ENCODE measurements at regions not wholly inside any gene's neighbourhood (a gene's known extent, or its start where the extent isn't known, plus 50 kb on each side); places are given as distances from the start of the nearest gene placed in this dataset.

GRCh38 chr11:87675993-87676392, 499.2 kb downstream of the RAB38 start:
- Mint-ChIP-seq H3K27ac (no peak overlapping the region; a peak in 1 of 7 replicates), H3K36me3 (ENCODE audit: insufficient read depth in 1 of 3, low read depth in 3 of 3) (no peaks in the 10 kb centered on the region), H3K9me3 (no peaks in the 10 kb centered on the region), H3K27me3 (ENCODE audit: low read depth) (no peaks in the 10 kb centered on the region), H3K4me1 (no peaks in the 10 kb centered on the region), H3K4me3 (no peak overlapping the region)
- no peak overlapping the region for H3K56ac ChIP-seq (ENCODE audit: insufficient read length, low read depth, low read length)
- no peak overlapping the region for H4K5ac ChIP-seq (ENCODE audit: insufficient read length, low read depth, low read length)
- H3K9me3 ChIP-seq (ENCODE audit: control insufficient read depth, low read depth, low read length) = no peaks in the 10 kb centered on the region
- H2AFZ ChIP-seq (ENCODE audit: low read length) = no peak overlapping the region
- no peaks in the 10 kb centered on the region for H3K79me1 ChIP-seq (ENCODE audit: insufficient read depth, low read depth, low read length, poor library complexity, severe bottlenecking)
- no peaks in the 10 kb centered on the region for H3K79me2 ChIP-seq (ENCODE audit: insufficient read depth, low read length)
- H3K27ac ChIP-seq (ENCODE audit: insufficient read length, low read depth, low read length) = no peak overlapping the region
- no peak overlapping the region for H3K9ac ChIP-seq (ENCODE audit: extremely low read depth, insufficient read length, low read length)
- no peak overlapping the region for H3K4me2 ChIP-seq (ENCODE audit: insufficient read depth, insufficient read length, low read length)
- H3K23ac ChIP-seq (ENCODE audit: insufficient read length, low read depth, low read length) = no peak overlapping the region
- H2BK120ac ChIP-seq (ENCODE audit: low read depth, low read length, poor library complexity, severe bottlenecking) = no peak overlapping the region
- H3K18ac ChIP-seq (ENCODE audit: insufficient read length, low read depth, low read length) = no peak overlapping the region
- DNase-seq = no peak
- H3K4me1 ChIP-seq (ENCODE audit: insufficient read depth, low read length) = no peaks in the 10 kb centered on the region
- H2AK5ac ChIP-seq (ENCODE audit: insufficient read length, low read length) = no peak overlapping the region
- no peak overlapping the region for H2BK5ac ChIP-seq (ENCODE audit: insufficient read length, low read length)
- TF ChIP-seq, protein P1, sequence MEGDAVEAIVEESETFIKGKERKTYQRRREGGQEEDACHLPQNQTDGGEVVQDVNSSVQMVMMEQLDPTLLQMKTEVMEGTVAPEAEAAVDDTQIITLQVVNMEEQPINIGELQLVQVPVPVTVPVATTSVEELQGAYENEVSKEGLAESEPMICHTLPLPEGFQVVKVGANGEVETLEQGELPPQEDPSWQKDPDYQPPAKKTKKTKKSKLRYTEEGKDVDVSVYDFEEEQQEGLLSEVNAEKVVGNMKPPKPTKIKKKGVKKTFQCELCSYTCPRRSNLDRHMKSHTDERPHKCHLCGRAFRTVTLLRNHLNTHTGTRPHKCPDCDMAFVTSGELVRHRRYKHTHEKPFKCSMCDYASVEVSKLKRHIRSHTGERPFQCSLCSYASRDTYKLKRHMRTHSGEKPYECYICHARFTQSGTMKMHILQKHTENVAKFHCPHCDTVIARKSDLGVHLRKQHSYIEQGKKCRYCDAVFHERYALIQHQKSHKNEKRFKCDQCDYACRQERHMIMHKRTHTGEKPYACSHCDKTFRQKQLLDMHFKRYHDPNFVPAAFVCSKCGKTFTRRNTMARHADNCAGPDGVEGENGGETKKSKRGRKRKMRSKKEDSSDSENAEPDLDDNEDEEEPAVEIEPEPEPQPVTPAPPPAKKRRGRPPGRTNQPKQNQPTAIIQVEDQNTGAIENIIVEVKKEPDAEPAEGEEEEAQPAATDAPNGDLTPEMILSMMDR (conservative IDR thresholded peaks at IDR 0.05) = no peak
- H2BK12ac ChIP-seq (ENCODE audit: insufficient read length, low read depth, low read length) = no peak overlapping the region
- H2BK15ac ChIP-seq (ENCODE audit: low read depth, low read length) = no peak overlapping the region
- H2BK20ac ChIP-seq (ENCODE audit: low read depth, low read length, poor library complexity, severe bottlenecking) = no peak overlapping the region
- H3T11ph ChIP-seq (ENCODE audit: low read length) = no peak overlapping the region
- H4K8ac ChIP-seq (replicated peaks; ENCODE audit: insufficient read length, low read depth, low read length) = no peak overlapping the region
- H3K4ac ChIP-seq (ENCODE audit: low read depth, low read length) = no peak overlapping the region
- no peak overlapping the region for H4K91ac ChIP-seq (ENCODE audit: insufficient read length, low read depth, low read length)
- H3K27me3 ChIP-seq (ENCODE audit: insufficient read depth, low read length) = no peaks in the 10 kb centered on the region
- no peak overlapping the region for H3K14ac ChIP-seq (ENCODE audit: insufficient read depth, low read length)
- no peaks in the 10 kb centered on the region for H4K20me1 ChIP-seq (ENCODE audit: control insufficient read depth, insufficient read depth, insufficient read length)
- WGBS (ENCODE audit: extremely low coverage, insufficient read length, low lambda C conversion rate) = no CpG with 5 or more reads among the region's 1 CpG
- no peaks in the 10 kb centered on the region for H3K23me2 ChIP-seq (ENCODE audit: insufficient read length, low read depth, low read length, poor library complexity, severe bottlenecking)

All from H9 (cell line).